Smooth muscle cell (in vitro differentiated cells): ENCODE measurements at regions not wholly inside any gene's neighbourhood (a gene's known extent, or its start where the extent isn't known, plus 50 kb on each side); places are given as distances from the start of the nearest gene placed in this dataset.
A peak's percentile ranks its signal among the peaks of the same experiment; 100 is the strongest.

Source experiments
- DNase-seq: peaks from one replicate; lab custom pipeline; 2025; ENCODE audit not compliant: unreplicated experiment; lab: John Stamatoyannopoulos, UW
- H2AFZ ChIP-seq: fragments of 200-600 bp; sonication (generic); 2 replicates; pipeline ENCODE4 v1.6.0; 2016; ENCODE audit warnings: antibody characterized with exemption, low read depth, mild to moderate bottlenecking
- H3F3A ChIP-seq: fragments of 200-600 bp; sonication (generic); 2 replicates; pipeline ENCODE4 v1.6.0; 2017; ENCODE audit warnings: antibody characterized with exemption, low read depth
- H3K27ac ChIP-seq: fragments of 200-600 bp; sonication (generic); 2 replicates; pipeline ENCODE4 v1.5.1; 2016; ENCODE audit warnings: low read depth, mild to moderate bottlenecking
- H3K27me3 ChIP-seq: fragments of 200-600 bp; sonication (generic); 2 replicates; pipeline ENCODE4 v1.6.1; 2016; ENCODE audit warnings: low read depth, mild to moderate bottlenecking
- H3K36me3 ChIP-seq: fragments of 200-600 bp; sonication (generic); 2 replicates; pipeline ENCODE4 v1.5.1; 2016; ENCODE audit warnings: low read depth
- H3K4me1 ChIP-seq: fragments of 200-600 bp; sonication (generic); 2 replicates; pipeline ENCODE4 v1.5.1; 2016; ENCODE audit warnings: low read depth
- H3K4me2 ChIP-seq: fragments of 200-600 bp; sonication (generic); 2 replicates; pipeline ENCODE4 v1.6.0; 2016; ENCODE audit warnings: mild to moderate bottlenecking
- H3K4me3 ChIP-seq: fragments of 200-600 bp; sonication (generic); 2 replicates; pipeline ENCODE4 v1.5.1; 2016; ENCODE audit warnings: mild to moderate bottlenecking
- H3K79me2 ChIP-seq: fragments of 200-600 bp; sonication (generic); 2 replicates; pipeline ENCODE4 v1.6.0; 2016; ENCODE audit warnings: low read depth, mild to moderate bottlenecking
- H3K9ac ChIP-seq: fragments of 200-600 bp; sonication (generic); 2 replicates; pipeline ENCODE4 v1.6.0; 2016; ENCODE audit warnings: low read depth
- H3K9me3 ChIP-seq: fragments of 200-600 bp; sonication (generic); replicated peaks from 2 replicates; pipeline ENCODE4 v1.5.1; 2016; ENCODE audit warnings: low read depth
- H4K20me1 ChIP-seq: fragments of 200-600 bp; sonication (generic); 2 replicates; pipeline ENCODE4 v1.6.0; 2016; ENCODE audit warnings: low read depth
- CTCF ChIP-seq: fragments of 200-600 bp; sonication (generic); IDR thresholded peaks from 2 replicates; pipeline ENCODE4 v1.5.1; 2017; ENCODE audit warnings: borderline replicate concordance, mild to moderate bottlenecking, antibody characterized with exemption; ENCODE audit not compliant: insufficient read depth, poor library complexity, severe bottlenecking
- WGBS: methylation state at CpG from one replicate; pipeline ENCODE4 v1.1.7; 2016; ENCODE audit warnings: low lambda C conversion rate; 5-methylcytosine and 5-hydroxymethylcytosine counted together

DNA sequence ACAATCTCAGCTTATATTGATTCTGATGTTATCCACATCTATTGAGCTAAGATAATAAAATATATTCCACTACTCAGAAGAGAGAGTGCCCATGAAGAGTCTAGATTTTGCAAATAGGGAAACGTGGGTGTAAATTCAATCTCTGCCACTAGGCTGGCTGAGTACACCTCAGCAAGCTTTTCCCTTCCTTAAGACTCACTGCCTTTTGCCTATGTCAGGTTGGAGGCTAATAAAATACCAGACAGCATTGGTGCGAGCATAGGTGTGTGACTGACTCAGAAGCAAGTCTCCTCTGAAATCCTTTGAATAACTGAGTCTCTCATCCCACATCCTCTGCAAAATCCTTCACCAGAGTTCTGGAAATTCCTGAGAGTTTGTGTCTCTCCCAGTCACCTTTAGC is 405.4 kb upstream of the CPEB2 start:
- no peaks in the 10 kb centered on the region for H3K79me2 ChIP-seq
- H3K4me2 ChIP-seq: no peak overlapping the region
- no peak for DNase-seq
- no peak overlapping the region for H3K9ac ChIP-seq
- no peaks in the 10 kb centered on the region for H3K9me3 ChIP-seq
- no peaks in the 10 kb centered on the region for H3K36me3 ChIP-seq
- H3K27ac ChIP-seq: no peak overlapping the region
- H3K4me1 ChIP-seq: no peaks in the 10 kb centered on the region
- no peak overlapping the region for H3K4me3 ChIP-seq
- H3F3A ChIP-seq: no peaks in the 10 kb centered on the region
- peak; percentile 10 for TF ChIP-seq CTCF
- peaks cover 4% of the 10 kb centered on the region for H3K27me3 ChIP-seq
- H2AFZ ChIP-seq: no peak overlapping the region
- WGBS: 44% methylated on average over 2 of the region's 2 CpGs
- no peaks in the 10 kb centered on the region for H4K20me1 ChIP-seq

DNA sequence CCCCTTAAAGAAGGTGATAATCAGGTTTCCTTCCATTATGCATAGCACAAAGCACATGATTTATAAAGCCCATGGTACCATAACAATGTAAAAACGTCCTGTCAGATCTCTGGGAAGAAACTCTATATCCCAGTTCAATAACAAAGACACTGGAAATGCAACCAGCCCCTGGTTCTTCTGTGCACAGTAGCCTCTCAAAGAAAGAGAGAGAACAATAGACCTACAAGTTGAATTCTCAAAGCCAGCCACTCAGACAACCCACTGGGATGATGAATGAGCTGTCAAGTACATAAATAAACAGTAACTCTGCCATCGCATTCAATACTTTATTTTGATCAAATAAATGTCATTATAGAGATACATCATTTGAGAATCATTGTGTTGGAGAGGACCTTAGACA is 400.1 kb upstream of the CPEB2 start:
- H4K20me1 ChIP-seq: no peaks in the 10 kb centered on the region
- H2AFZ ChIP-seq: no peak overlapping the region
- H3K4me3 ChIP-seq: no peak overlapping the region
- no peak overlapping the region for H3K4me2 ChIP-seq
- H3K4me1 ChIP-seq: no peaks in the 10 kb centered on the region
- no peak for TF ChIP-seq CTCF
- H3K27ac ChIP-seq: no peak overlapping the region
- H3K36me3 ChIP-seq: no peaks in the 10 kb centered on the region
- H3K9me3 ChIP-seq: no peaks in the 10 kb centered on the region
- DNase-seq: no peak
- H3K9ac ChIP-seq: no peak overlapping the region
- H3F3A ChIP-seq: no peaks in the 10 kb centered on the region
- 78% methylated on average over 2 of the region's 2 CpGs for WGBS
- peaks cover 4% of the 10 kb centered on the region for H3K27me3 ChIP-seq
- H3K79me2 ChIP-seq: no peaks in the 10 kb centered on the region

- Histone ChIP-seq H3K4me1 (no peaks in the 10 kb centered on the region), H3F3A (no peaks in the 10 kb centered on the region), H3K4me2 (no peak overlapping the region), H3K4me3 (no peak overlapping the region), H3K36me3 (no peaks in the 10 kb centered on the region), H3K9me3 (no peaks in the 10 kb centered on the region), H3K27me3 (no peaks in the 10 kb centered on the region), H3K79me2 (no peaks in the 10 kb centered on the region), H2AFZ (no peak overlapping the region), H3K9ac (no peak overlapping the region), H4K20me1 (no peaks in the 10 kb centered on the region), H3K27ac (peak overlapping the region; percentile 29)
- no peak for TF ChIP-seq CTCF
- WGBS: 65% methylated on average over 3 of the region's 3 CpGs
- DNase-seq: no peak
Measured at GRCh38 chr4:14607001-14607400, 395.3 kb upstream of the CPEB2 start.

DNA sequence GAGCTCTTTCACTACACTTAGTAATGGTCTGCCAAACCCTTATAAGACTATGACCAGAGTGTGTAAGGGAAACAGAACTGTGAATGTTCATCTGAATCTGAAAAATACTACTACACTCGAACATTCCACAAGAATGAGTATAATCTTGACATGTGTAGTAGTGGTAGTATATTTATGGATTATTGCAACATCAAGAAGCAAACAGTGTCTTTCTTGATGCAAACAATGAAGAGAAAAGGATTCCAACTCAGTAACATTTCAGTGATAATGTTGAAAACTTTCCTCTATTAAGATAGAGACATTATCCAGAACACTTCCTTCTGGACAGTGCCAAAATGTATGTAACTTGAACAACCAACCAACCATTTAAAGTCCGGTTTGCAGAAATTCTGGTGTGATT is 394.7 kb upstream of the CPEB2 start:
- DNase-seq: no peak
- no peak overlapping the region for H3K4me3 ChIP-seq
- H3K27ac ChIP-seq: no peak overlapping the region
- H3K79me2 ChIP-seq: no peaks in the 10 kb centered on the region
- H3F3A ChIP-seq: no peaks in the 10 kb centered on the region
- no peaks in the 10 kb centered on the region for H3K27me3 ChIP-seq
- no peak for TF ChIP-seq CTCF
- no peak overlapping the region for H3K4me2 ChIP-seq
- H3K36me3 ChIP-seq: no peaks in the 10 kb centered on the region
- H4K20me1 ChIP-seq: no peaks in the 10 kb centered on the region
- H3K4me1 ChIP-seq: no peaks in the 10 kb centered on the region
- 36% methylated on average over 2 of the region's 2 CpGs for WGBS
- no peak overlapping the region for H2AFZ ChIP-seq
- no peaks in the 10 kb centered on the region for H3K9me3 ChIP-seq
- H3K9ac ChIP-seq: no peak overlapping the region
